Gastrocnemius medialis (tissue), 4 donors: ENCODE measurements at regions not wholly inside any gene's neighbourhood (a gene's known extent, or its start where the extent isn't known, plus 50 kb on each side); places are given as distances from the start of the nearest gene placed in this dataset.

ENCODE experiments used
- ATAC-seq, 2 donors: fragments of 150-250 bp; one replicate each; pipeline ENCODE4 v1.9.1; 2016
- DNase-seq, 2 donors: peaks; one replicate each; pipeline ENCODE4 v3.0.0-alpha.2; 2019
- H3K27ac ChIP-seq, 4 donors: fragments of 200-600 bp; sonication (generic); 1 replicate in 1 of 4; 2 replicates in 3 of 4; pipeline ENCODE4 v1.5.1; 2016 to 2018; ENCODE audit warnings: mild to moderate bottlenecking in 2 of 4, moderate library complexity in 1 of 4
- H3K27me3 ChIP-seq, 3 donors: fragments of 200-600 bp; sonication (generic) in 2 of 3; 1 replicate in 1 of 3; 2 replicates in 2 of 3; pipeline versions ENCODE4 v1.5.1 to v1.6.0; 2016 to 2019; ENCODE audit warnings: mild to moderate bottlenecking in 1 of 3, moderate library complexity in 1 of 3
- H3K36me3 ChIP-seq, 2 donors: fragments of 200-600 bp; sonication (generic) in 1 of 2; one replicate each; pipeline ENCODE4 v1.5.1; 2017 to 2018
- H3K4me1 ChIP-seq, 2 donors: fragments of 200-600 bp; sonication (generic) in 1 of 2; one replicate each; pipeline ENCODE4 v1.5.1; 2016 to 2017; ENCODE audit warnings: mild to moderate bottlenecking in 2 of 2
- H3K4me3 ChIP-seq, 4 donors: fragments of 200-600 bp; sonication (generic) in 3 of 4; 1 replicate in 1 of 4; 2 replicates in 3 of 4; pipeline ENCODE4 v1.5.1; 2016 to 2019; ENCODE audit warnings: mild to moderate bottlenecking in 2 of 4
- H3K9me3 ChIP-seq, 3 donors: fragments of 200-600 bp; sonication (generic) in 2 of 3; 1 replicate in 1 of 3; 2 replicates in 2 of 3; pipeline ENCODE4 v1.5.1; 2016 to 2019
- POLR2A ChIP-seq, 2 donors: fragments of 450-650 bp; IDR thresholded peaks; one replicate each; pipeline ENCODE4 v1.6.1; 2017; ENCODE audit warnings: antibody characterized with exemption in 2 of 2, mild to moderate bottlenecking in 2 of 2, moderate library complexity in 2 of 2
- in situ Hi-C, 4 donors: fragments of 200-750 bp; cut with MboI; loops; one replicate each; pipeline versions ENCODE4 v1.15.0 to v1.8.0; 2017; ENCODE audit warnings: low sequenced_read_pairs in 4 of 4
- intact Hi-C: fragments of 100-400 bp; cut with DNase I; formaldehyde crosslinking; loops from one replicate; pipeline ENCODE4 v1.15.1; 2023; ENCODE audit warnings: low total_unique reads
- TF ChIP-seq, protein P1 (sequence below), 5 experiments: fragments of 450-650 bp in 3 of 5; fragments of 200-600 bp in 2 of 5; sonication (generic) in 2 of 5; IDR thresholded peaks in 4 of 5; conservative IDR thresholded peaks in 1 of 5; 1 replicate in 4 of 5; 2 replicates in 1 of 5; pipeline ENCODE4 v1.5.1; 2016 to 2019; ENCODE audit warnings: antibody characterized with exemption in 5 of 5, mild to moderate bottlenecking in 3 of 5, moderate library complexity in 3 of 5

DNA sequence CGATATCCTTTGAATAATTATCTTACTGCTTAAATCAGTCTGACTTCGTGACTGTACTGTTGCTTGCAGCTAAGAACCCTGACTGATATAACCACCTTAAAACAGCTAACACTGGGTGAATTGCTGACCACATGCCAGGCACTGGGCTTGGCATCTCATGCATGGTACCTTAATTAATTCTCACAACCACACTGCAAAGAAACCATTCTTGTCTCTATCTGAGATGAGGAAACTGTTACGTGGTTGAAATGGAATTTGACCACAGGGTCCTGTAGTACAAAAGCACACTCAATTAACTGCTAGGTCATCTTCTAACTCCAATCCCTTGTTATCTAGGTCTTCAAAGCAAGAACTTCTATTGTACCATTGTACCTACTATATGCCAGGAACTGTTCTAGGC lies 92.7 kb upstream of the PRICKLE2 start:
- no peaks in the 10 kb centered on the region for H3K9me3 ChIP-seq
- no peak for DNase-seq
- TF ChIP-seq, protein P1, sequence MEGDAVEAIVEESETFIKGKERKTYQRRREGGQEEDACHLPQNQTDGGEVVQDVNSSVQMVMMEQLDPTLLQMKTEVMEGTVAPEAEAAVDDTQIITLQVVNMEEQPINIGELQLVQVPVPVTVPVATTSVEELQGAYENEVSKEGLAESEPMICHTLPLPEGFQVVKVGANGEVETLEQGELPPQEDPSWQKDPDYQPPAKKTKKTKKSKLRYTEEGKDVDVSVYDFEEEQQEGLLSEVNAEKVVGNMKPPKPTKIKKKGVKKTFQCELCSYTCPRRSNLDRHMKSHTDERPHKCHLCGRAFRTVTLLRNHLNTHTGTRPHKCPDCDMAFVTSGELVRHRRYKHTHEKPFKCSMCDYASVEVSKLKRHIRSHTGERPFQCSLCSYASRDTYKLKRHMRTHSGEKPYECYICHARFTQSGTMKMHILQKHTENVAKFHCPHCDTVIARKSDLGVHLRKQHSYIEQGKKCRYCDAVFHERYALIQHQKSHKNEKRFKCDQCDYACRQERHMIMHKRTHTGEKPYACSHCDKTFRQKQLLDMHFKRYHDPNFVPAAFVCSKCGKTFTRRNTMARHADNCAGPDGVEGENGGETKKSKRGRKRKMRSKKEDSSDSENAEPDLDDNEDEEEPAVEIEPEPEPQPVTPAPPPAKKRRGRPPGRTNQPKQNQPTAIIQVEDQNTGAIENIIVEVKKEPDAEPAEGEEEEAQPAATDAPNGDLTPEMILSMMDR (IDR thresholded peaks at IDR 0.05 in 4 of 5, conservative IDR thresholded peaks at IDR 0.05 in 1 of 5), result no peak
- TF ChIP-seq POLR2A (IDR thresholded peaks at IDR 0.05), result no peak
- H3K27me3 ChIP-seq, result no peaks in the 10 kb centered on the region
- intact Hi-C loops, result no loop called here
- H3K27ac ChIP-seq, result no peak overlapping the region
- no peaks in the 10 kb centered on the region for H3K36me3 ChIP-seq
- H3K4me1 ChIP-seq, result no peaks in the 10 kb centered on the region
- H3K4me3 ChIP-seq, result no peak overlapping the region
- in situ Hi-C loops, result no loop called here
- no peak for ATAC-seq

DNA sequence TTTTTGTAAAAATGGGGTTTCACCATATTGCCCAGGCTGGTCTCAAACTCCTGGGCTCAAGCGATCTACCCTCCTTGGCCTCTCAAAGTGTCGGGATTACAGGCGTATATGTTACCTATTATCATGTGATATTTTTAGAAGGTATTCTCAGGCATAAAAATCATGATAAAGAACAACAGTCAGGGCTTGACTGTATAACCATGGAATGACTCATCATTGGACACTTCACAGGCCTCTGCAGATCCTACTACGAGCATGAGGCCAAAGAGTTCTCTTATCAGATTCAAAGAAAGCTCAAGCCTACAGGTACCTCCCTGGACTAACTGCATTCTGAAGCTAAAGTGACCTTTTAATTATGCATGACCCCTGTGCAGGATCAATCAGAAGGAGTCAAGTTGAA lies 91.7 kb upstream of the PRICKLE2 start:
- Histone ChIP-seq H3K27me3 (no peaks in the 10 kb centered on the region), H3K9me3 (no peaks in the 10 kb centered on the region), H3K27ac (no peak overlapping the region), H3K4me3 (no peak overlapping the region), H3K4me1 (no peaks in the 10 kb centered on the region), H3K36me3 (no peaks in the 10 kb centered on the region)
- no peak for ATAC-seq
- in situ Hi-C loops (no loop called here), intact Hi-C loops (no loop called here)
- TF ChIP-seq, protein P1 (IDR thresholded peaks at IDR 0.05 in 4 of 5, conservative IDR thresholded peaks at IDR 0.05 in 1 of 5), result no peak
- no peak for TF ChIP-seq POLR2A (IDR thresholded peaks at IDR 0.05)
- no peak for DNase-seq

DNA sequence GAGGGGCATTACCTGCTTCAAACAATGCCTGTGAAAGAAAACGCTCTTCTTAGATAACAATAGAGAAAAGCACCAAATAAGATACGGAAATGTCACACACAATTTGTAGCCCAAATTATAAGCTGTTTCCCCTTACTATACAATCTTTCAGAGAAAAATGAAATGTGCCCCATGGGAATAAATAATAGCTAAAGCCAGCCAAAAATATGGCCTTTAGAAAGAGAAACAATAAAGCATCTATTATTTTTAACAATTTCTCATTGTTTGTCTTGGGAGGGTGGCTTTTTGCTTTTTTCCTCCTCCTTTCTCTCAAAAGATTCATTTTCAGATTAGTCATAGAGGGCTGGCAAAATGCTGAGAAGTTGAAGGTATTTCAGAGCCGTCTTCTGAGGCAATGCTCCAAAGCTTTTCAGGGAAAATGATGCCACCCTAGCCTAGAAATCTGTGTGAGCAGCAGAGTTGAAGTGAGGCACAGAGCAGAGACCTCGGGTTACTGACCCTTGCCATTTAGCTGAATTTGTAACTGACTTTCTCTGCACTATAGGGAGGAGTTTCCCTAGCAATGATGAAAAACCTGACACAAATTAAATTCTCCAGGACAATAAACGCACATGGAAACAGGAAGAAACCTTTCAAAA lies 86.3 kb upstream of the PRICKLE2 start:
- Histone ChIP-seq H3K36me3 (no peaks in the 10 kb centered on the region), H3K4me1 (no peaks in the 10 kb centered on the region), H3K4me3 (no peak overlapping the region), H3K9me3 (no peaks in the 10 kb centered on the region), H3K27me3 (no peaks in the 10 kb centered on the region), H3K27ac (no peak overlapping the region)
- in situ Hi-C loops, result no loop called here
- intact Hi-C loops, result no loop called here
- TF ChIP-seq, protein P1 (IDR thresholded peaks at IDR 0.05 in 4 of 5, conservative IDR thresholded peaks at IDR 0.05 in 1 of 5), result no peak
- no peak for TF ChIP-seq POLR2A (IDR thresholded peaks at IDR 0.05)
- no peak for ATAC-seq
- DNase-seq, result no peak

DNA sequence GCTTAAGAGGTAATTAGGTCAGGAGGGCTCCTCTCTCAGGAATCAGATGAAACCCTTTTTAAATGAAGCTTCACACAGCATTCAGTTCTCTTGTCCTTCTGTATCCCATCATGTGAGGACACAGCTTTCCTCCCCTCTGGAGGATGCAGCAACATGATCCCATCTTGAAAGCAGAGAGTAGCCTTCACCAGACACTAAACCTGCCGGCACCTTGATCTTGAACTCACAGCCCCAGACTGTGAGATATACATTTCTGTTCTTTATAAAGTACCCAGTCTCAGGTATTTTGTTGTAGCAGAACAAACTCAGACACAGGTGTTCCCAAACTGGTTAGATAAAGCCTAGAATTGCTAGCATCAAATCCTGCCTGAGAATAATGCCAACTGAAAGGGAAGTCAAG lies 83.7 kb upstream of the PRICKLE2 start:
- ATAC-seq, result no peak
- no peaks in the 10 kb centered on the region for H3K4me1 ChIP-seq
- no peak overlapping the region for H3K4me3 ChIP-seq
- no peak overlapping the region for H3K27ac ChIP-seq
- DNase-seq, result no peak
- H3K27me3 ChIP-seq, result no peaks in the 10 kb centered on the region
- no peaks in the 10 kb centered on the region for H3K36me3 ChIP-seq
- H3K9me3 ChIP-seq, result no peaks in the 10 kb centered on the region
- intact Hi-C loops, result no loop called here
- no peak for TF ChIP-seq POLR2A (IDR thresholded peaks at IDR 0.05)
- TF ChIP-seq, protein P1 (IDR thresholded peaks at IDR 0.05 in 4 of 5, conservative IDR thresholded peaks at IDR 0.05 in 1 of 5), result no peak
- in situ Hi-C loops, result no loop called here

DNA sequence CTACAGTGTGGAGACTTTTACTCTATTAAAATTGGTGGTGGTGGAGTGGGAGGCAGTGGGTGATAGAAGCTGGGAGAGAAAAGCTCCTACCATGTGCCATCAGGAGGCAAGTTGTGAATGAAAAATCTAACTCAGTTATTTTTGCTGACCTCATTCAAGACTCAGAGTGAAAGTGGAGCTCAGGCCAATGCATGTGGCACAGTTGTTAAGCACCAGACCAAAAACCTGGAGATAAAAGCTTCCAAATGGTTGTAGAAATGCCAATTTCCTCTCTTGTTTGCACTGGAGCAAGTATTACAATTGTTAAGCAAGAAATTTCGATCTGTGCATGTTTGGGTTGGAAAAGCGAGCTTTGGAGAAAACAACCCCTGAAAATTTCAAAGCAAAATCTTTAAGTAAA lies 81.5 kb upstream of the PRICKLE2 start:
- intact Hi-C loops (no loop called here), in situ Hi-C loops (no loop called here)
- Histone ChIP-seq H3K9me3 (no peaks in the 10 kb centered on the region), H3K4me1 (no peaks in the 10 kb centered on the region), H3K4me3 (no peak overlapping the region), H3K36me3 (no peaks in the 10 kb centered on the region), H3K27me3 (no peaks in the 10 kb centered on the region), H3K27ac (no peak overlapping the region)
- no peak for DNase-seq
- no peak for TF ChIP-seq POLR2A (IDR thresholded peaks at IDR 0.05)
- TF ChIP-seq, protein P1 (IDR thresholded peaks at IDR 0.05 in 4 of 5, conservative IDR thresholded peaks at IDR 0.05 in 1 of 5), result no peak
- ATAC-seq, result no peak
